ENCODE measurements at regions not wholly inside any gene's neighbourhood (a gene's known extent, or its start where the extent isn't known, plus 50 kb on each side); places are given as distances from the start of the nearest gene placed in this dataset.
"Not testable (repeated sequence)": the region's sequence is repeated elsewhere in the genome, so short reads cannot be mapped to it uniquely, and the experiment has no call there.

GRCh38 chr15:88995449-88995848, 82.3 kb upstream of the MFGE8 start:
- Histone ChIP-seq H2AFZ (ENCODE audit: low read depth, low read length, severe bottlenecking) (no peak overlapping the region), H3K27me3 (ENCODE audit: low read length) (no peaks in the 10 kb centered on the region), H3K9me3 (ENCODE audit: insufficient read depth, low read length) (no peaks in the 10 kb centered on the region), H4K20me1 (ENCODE audit: low read depth, low read length) (no peaks in the 10 kb centered on the region), H3F3A (ENCODE audit: insufficient read depth) (no peaks in the 10 kb centered on the region), H3K9ac (ENCODE audit: low read length) (no peak overlapping the region), H3K79me2 (ENCODE audit: insufficient read depth, low read length) (no peaks in the 10 kb centered on the region), H3K4me2 (ENCODE audit: low read depth, low read length, poor library complexity, severe bottlenecking) (no peak overlapping the region), H3K27ac (ENCODE audit: low read depth, low read length) (no peak overlapping the region), H3K36me3 (ENCODE audit: low read length) (no peaks in the 10 kb centered on the region), H3K9me2 (replicated peaks; ENCODE audit: insufficient read depth, low read length) (no peaks in the 10 kb centered on the region), H3K4me3 (ENCODE audit: insufficient read depth, low read length, poor library complexity, severe bottlenecking) (no peak overlapping the region)
- TF ChIP-seq EZH2phosphoT487 (conservative IDR thresholded peaks at IDR 0.05; ENCODE audit: low read length) (no peak), CTCF (IDR thresholded peaks at IDR 0.05; ENCODE audit: insufficient read depth, low read length, poor library complexity, severe bottlenecking) (no peak)

- Histone ChIP-seq H3K9ac (ENCODE audit: low read length) (no peak overlapping the region), H4K20me1 (ENCODE audit: low read depth, low read length) (no peaks in the 10 kb centered on the region), H3F3A (ENCODE audit: insufficient read depth) (no peaks in the 10 kb centered on the region), H3K4me3 (ENCODE audit: insufficient read depth, low read length, poor library complexity, severe bottlenecking) (no peak overlapping the region), H3K9me2 (replicated peaks; ENCODE audit: insufficient read depth, low read length) (no peaks in the 10 kb centered on the region), H3K4me2 (ENCODE audit: low read depth, low read length, poor library complexity, severe bottlenecking) (no peak overlapping the region), H3K27ac (ENCODE audit: low read depth, low read length) (no peak overlapping the region), H3K9me3 (ENCODE audit: insufficient read depth, low read length) (no peaks in the 10 kb centered on the region), H3K36me3 (ENCODE audit: low read length) (no peaks in the 10 kb centered on the region), H3K79me2 (ENCODE audit: insufficient read depth, low read length) (no peaks in the 10 kb centered on the region), H3K27me3 (ENCODE audit: low read length) (no peaks in the 10 kb centered on the region), H2AFZ (ENCODE audit: low read depth, low read length, severe bottlenecking) (no peak overlapping the region)
- TF ChIP-seq EZH2phosphoT487 (conservative IDR thresholded peaks at IDR 0.05; ENCODE audit: low read length), result no peak
- no peak for TF ChIP-seq CTCF (IDR thresholded peaks at IDR 0.05; ENCODE audit: insufficient read depth, low read length, poor library complexity, severe bottlenecking)
Measured at GRCh38 chr15:88997531-88997930, 84.4 kb upstream of the MFGE8 start.

GRCh38 chr15:88998980-88999713, 86.0 kb upstream of the MFGE8 start:
- Histone ChIP-seq H3K9me3 (ENCODE audit: insufficient read depth, low read length) (no peaks in the 10 kb centered on the region), H3K27ac (ENCODE audit: low read depth, low read length) (no peak overlapping the region), H2AFZ (ENCODE audit: low read depth, low read length, severe bottlenecking) (no peak overlapping the region), H3K9me2 (replicated peaks; ENCODE audit: insufficient read depth, low read length) (no peaks in the 10 kb centered on the region), H3K27me3 (ENCODE audit: low read length) (no peaks in the 10 kb centered on the region), H3K4me2 (ENCODE audit: low read depth, low read length, poor library complexity, severe bottlenecking) (no peak overlapping the region), H3K4me3 (ENCODE audit: insufficient read depth, low read length, poor library complexity, severe bottlenecking) (no peak overlapping the region), H3F3A (ENCODE audit: insufficient read depth) (no peaks in the 10 kb centered on the region), H4K20me1 (ENCODE audit: low read depth, low read length) (no peaks in the 10 kb centered on the region), H3K9ac (ENCODE audit: low read length) (no peak overlapping the region), H3K79me2 (ENCODE audit: insufficient read depth, low read length) (no peaks in the 10 kb centered on the region), H3K36me3 (ENCODE audit: low read length) (no peaks in the 10 kb centered on the region)
- TF ChIP-seq CTCF (IDR thresholded peaks at IDR 0.05; ENCODE audit: insufficient read depth, low read length, poor library complexity, severe bottlenecking) (no peak), EZH2phosphoT487 (conservative IDR thresholded peaks at IDR 0.05; ENCODE audit: low read length) (no peak)

- H3K9ac ChIP-seq (ENCODE audit: low read length); H3K27ac ChIP-seq (ENCODE audit: low read depth, low read length); H3K4me2 ChIP-seq (ENCODE audit: low read depth, low read length, poor library complexity, severe bottlenecking); H3K27me3 ChIP-seq (ENCODE audit: low read length); H3F3A ChIP-seq (ENCODE audit: insufficient read depth); H3K9me2 ChIP-seq (replicated peaks; ENCODE audit: insufficient read depth, low read length); H4K20me1 ChIP-seq (ENCODE audit: low read depth, low read length); H3K4me3 ChIP-seq (ENCODE audit: insufficient read depth, low read length, poor library complexity, severe bottlenecking); H2AFZ ChIP-seq (ENCODE audit: low read depth, low read length, severe bottlenecking); H3K79me2 ChIP-seq (ENCODE audit: insufficient read depth, low read length); H3K9me3 ChIP-seq (ENCODE audit: insufficient read depth, low read length); H3K36me3 ChIP-seq (ENCODE audit: low read length): not testable (repeated sequence)
Measured at GRCh38 chr15:89001708-89002275, 86.5 kb upstream of the ABHD2 start.
